22Rv1 (cell line): ENCODE measurements at regions not wholly inside any gene's neighbourhood (a gene's known extent, or its start where the extent isn't known, plus 50 kb on each side); places are given as distances from the start of the nearest gene placed in this dataset.

ENCODE experiments used
- CTCF ChIP-seq: fragments of 450-650 bp; IDR thresholded peaks from 2 replicates; pipeline ENCODE4 v1.5.1; 2017; ENCODE audit warnings: mild to moderate bottlenecking
- ZFX ChIP-seq: fragments of 450-650 bp; IDR thresholded peaks from 2 replicates; pipeline ENCODE4 v1.6.1; 2017; ENCODE audit warnings: antibody characterized with exemption, borderline replicate concordance

- TF ChIP-seq CTCF = no peak
- no peak for TF ChIP-seq ZFX
Measured at GRCh38 chr4:134885436-134885835, 683.8 kb upstream of the PABPC4L start.
